Gastrocnemius medialis (tissue), 4 donors: ENCODE measurements at regions not wholly inside any gene's neighbourhood (a gene's known extent, or its start where the extent isn't known, plus 50 kb on each side); places are given as distances from the start of the nearest gene placed in this dataset.
"Not testable (repeated sequence)": the region's sequence is repeated elsewhere in the genome, so short reads cannot be mapped to it uniquely, and the experiment has no call there.

Experiments
- ATAC-seq, 2 donors: fragments of 150-250 bp; one replicate each; pipeline ENCODE4 v1.9.1; 2016
- DNase-seq, 2 donors: peaks; one replicate each; pipeline ENCODE4 v3.0.0-alpha.2; 2019
- H3K27ac ChIP-seq, 4 donors: fragments of 200-600 bp; sonication (generic); 1 replicate in 1 of 4; 2 replicates in 3 of 4; pipeline ENCODE4 v1.5.1; 2016 to 2018; ENCODE audit warnings: mild to moderate bottlenecking in 2 of 4, moderate library complexity in 1 of 4
- H3K27me3 ChIP-seq, 3 donors: fragments of 200-600 bp; sonication (generic) in 2 of 3; 1 replicate in 1 of 3; 2 replicates in 2 of 3; pipeline versions ENCODE4 v1.5.1 to v1.6.0; 2016 to 2019; ENCODE audit warnings: mild to moderate bottlenecking in 1 of 3, moderate library complexity in 1 of 3
- H3K36me3 ChIP-seq, 2 donors: fragments of 200-600 bp; sonication (generic) in 1 of 2; one replicate each; pipeline ENCODE4 v1.5.1; 2017 to 2018
- H3K4me1 ChIP-seq, 2 donors: fragments of 200-600 bp; sonication (generic) in 1 of 2; one replicate each; pipeline ENCODE4 v1.5.1; 2016 to 2017; ENCODE audit warnings: mild to moderate bottlenecking in 2 of 2
- H3K4me3 ChIP-seq, 4 donors: fragments of 200-600 bp; sonication (generic) in 3 of 4; 1 replicate in 1 of 4; 2 replicates in 3 of 4; pipeline ENCODE4 v1.5.1; 2016 to 2019; ENCODE audit warnings: mild to moderate bottlenecking in 2 of 4
- H3K9me3 ChIP-seq, 3 donors: fragments of 200-600 bp; sonication (generic) in 2 of 3; 1 replicate in 1 of 3; 2 replicates in 2 of 3; pipeline ENCODE4 v1.5.1; 2016 to 2019
- POLR2A ChIP-seq, 2 donors: fragments of 450-650 bp; IDR thresholded peaks; one replicate each; pipeline ENCODE4 v1.6.1; 2017; ENCODE audit warnings: antibody characterized with exemption in 2 of 2, mild to moderate bottlenecking in 2 of 2, moderate library complexity in 2 of 2
- in situ Hi-C, 4 donors: fragments of 200-750 bp; cut with MboI; loops; one replicate each; pipeline versions ENCODE4 v1.15.0 to v1.8.0; 2017; ENCODE audit warnings: low sequenced_read_pairs in 4 of 4
- intact Hi-C: fragments of 100-400 bp; cut with DNase I; formaldehyde crosslinking; loops from one replicate; pipeline ENCODE4 v1.15.1; 2023; ENCODE audit warnings: low total_unique reads
- TF ChIP-seq, protein P1 (sequence below), 5 experiments: fragments of 450-650 bp in 3 of 5; fragments of 200-600 bp in 2 of 5; sonication (generic) in 2 of 5; IDR thresholded peaks in 4 of 5; conservative IDR thresholded peaks in 1 of 5; 1 replicate in 4 of 5; 2 replicates in 1 of 5; pipeline ENCODE4 v1.5.1; 2016 to 2019; ENCODE audit warnings: antibody characterized with exemption in 5 of 5, mild to moderate bottlenecking in 3 of 5, moderate library complexity in 3 of 5

GRCh38 chr15:24488164-24488907, 187.2 kb upstream of the NPAP1 start:
- H3K27ac ChIP-seq, DNase-seq, H3K36me3 ChIP-seq, H3K4me1 ChIP-seq, H3K4me3 ChIP-seq, H3K27me3 ChIP-seq, intact Hi-C loops, ATAC-seq, H3K9me3 ChIP-seq, in situ Hi-C loops: not testable (repeated sequence)

- H3K4me3 ChIP-seq, intact Hi-C loops, in situ Hi-C loops, H3K27me3 ChIP-seq, H3K27ac ChIP-seq, H3K36me3 ChIP-seq, H3K9me3 ChIP-seq, DNase-seq, ATAC-seq, H3K4me1 ChIP-seq: not testable (repeated sequence)
Observed at GRCh38 chr15:24505216-24505615, 170.4 kb upstream of the NPAP1 start.

DNA sequence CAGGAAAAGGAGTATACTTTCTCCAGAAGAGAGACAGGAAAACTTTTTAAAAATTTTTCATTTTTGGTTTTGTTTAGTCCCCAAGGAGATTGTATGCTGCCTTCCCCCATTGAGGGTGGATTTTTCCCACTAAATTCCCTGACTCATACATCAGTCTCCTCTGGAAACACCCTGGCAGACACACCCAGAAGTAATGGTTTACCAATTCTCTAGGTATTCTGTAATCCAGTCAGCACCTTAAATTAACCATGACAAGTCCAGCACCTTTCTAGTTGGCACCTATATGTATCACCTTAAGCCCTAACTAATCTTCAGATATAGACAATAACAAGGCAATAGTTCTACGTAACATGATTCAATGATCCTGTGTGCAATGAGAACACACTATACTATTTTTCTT, 165.9 kb upstream of the NPAP1 start:
- DNase-seq, H3K9me3 ChIP-seq, ATAC-seq, in situ Hi-C loops, intact Hi-C loops, H3K36me3 ChIP-seq, H3K4me1 ChIP-seq, H3K4me3 ChIP-seq, H3K27me3 ChIP-seq, H3K27ac ChIP-seq: not testable (repeated sequence)

- intact Hi-C loops, result not testable (repeated sequence)
Observed at GRCh38 chr15:24511598-24511997, 164.0 kb upstream of the NPAP1 start.

DNA sequence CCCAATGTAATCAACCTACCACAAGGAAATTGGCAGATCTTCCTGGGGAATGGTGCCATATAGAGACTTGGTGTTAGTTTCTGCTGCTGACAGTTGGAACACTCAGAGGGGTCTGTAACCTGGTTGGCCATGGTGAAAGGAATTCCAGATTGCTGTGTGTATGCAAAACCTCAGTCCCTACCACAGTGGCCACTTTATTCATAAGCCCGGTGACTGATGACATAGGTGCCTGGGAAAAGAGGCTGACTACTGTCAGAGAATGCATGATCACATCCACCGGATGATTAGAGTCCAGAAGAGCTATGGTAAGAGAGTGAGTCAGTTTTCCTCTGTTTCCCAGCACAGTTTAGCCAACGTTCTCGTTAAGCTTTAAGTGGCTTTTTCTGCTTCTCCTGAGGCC, 156.8 kb upstream of the NPAP1 start:
- intact Hi-C loops, in situ Hi-C loops, ATAC-seq: not testable (repeated sequence)

More at GRCh38 chr15:24511598-24511997, 164.0 kb upstream of the NPAP1 start:
- in situ Hi-C loops, H3K27ac ChIP-seq, DNase-seq, H3K36me3 ChIP-seq, H3K4me1 ChIP-seq, ATAC-seq, H3K9me3 ChIP-seq, H3K27me3 ChIP-seq, H3K4me3 ChIP-seq: not testable (repeated sequence)

DNA sequence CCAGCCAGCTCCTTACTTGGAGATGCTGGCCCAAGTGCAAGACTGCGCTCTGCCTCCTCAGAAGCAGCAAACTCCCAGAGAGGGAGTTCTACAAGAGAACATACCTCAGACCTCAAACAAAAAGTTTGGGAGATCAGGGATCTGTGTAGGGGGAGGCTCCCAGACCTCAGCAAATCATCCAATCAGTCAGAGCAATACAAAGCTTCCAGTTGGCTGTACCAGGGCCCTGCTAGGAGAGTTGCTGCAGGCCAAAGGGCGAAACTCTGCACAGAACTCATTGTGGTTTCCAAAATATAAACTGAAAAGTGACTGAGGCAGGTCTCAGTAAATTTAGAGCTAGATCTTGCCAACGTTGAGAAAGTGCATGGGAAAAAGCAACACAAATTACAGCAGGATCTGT, 144.3 kb upstream of the NPAP1 start:
- H3K27ac ChIP-seq, DNase-seq, ATAC-seq, H3K27me3 ChIP-seq, H3K9me3 ChIP-seq, in situ Hi-C loops, intact Hi-C loops, H3K4me3 ChIP-seq, H3K36me3 ChIP-seq, H3K4me1 ChIP-seq: not testable (repeated sequence)

More for the DNA sequence above, 156.8 kb upstream of the NPAP1 start:
- H3K9me3 ChIP-seq, DNase-seq, H3K4me3 ChIP-seq, H3K27me3 ChIP-seq, H3K4me1 ChIP-seq, H3K36me3 ChIP-seq, H3K27ac ChIP-seq: not testable (repeated sequence)

DNA sequence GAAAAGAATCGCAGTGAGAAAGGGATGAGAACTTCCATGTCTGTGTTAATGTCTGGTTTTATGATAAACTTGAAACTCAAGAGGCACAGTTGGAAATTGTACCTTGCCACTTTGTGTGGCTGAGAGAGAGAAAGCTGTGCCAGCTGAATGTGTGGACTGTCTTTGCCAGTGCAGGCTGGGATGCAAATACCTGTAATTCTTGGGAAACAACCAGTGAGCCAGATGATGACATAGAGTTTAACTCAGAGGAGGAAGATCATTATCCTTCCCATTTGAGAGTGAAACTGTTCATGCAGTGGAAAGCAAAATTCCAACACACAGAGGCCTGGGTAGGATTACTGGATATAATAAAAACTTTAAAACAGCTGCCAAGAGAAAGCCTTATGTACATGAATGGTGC, 141.5 kb upstream of the NPAP1 start:
- H3K4me3 ChIP-seq, in situ Hi-C loops, H3K27ac ChIP-seq, intact Hi-C loops, H3K36me3 ChIP-seq, ATAC-seq, H3K27me3 ChIP-seq, DNase-seq, H3K4me1 ChIP-seq, H3K9me3 ChIP-seq: not testable (repeated sequence)

DNA sequence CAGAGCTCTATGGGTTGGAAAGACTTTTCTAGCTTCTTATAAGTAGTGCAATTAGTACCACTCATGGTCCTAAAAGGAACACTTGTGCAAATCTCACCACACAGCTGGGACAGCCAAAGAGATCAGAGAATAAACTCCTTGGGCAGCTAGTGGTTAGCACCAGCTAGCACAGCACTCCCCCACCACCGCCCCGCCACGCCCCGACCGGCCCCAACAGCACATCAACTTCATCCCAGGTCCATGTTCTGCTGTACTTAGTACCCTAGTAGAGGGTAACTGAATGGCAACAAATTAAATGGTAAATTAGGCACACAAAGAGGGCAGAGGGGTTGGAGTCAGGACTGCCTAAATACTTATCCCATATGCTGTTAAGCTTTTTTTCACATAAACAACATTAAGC, 118.3 kb upstream of the NPAP1 start:
- H3K36me3 ChIP-seq, ATAC-seq, H3K9me3 ChIP-seq, H3K27me3 ChIP-seq, intact Hi-C loops, in situ Hi-C loops, H3K27ac ChIP-seq, DNase-seq, H3K4me3 ChIP-seq, H3K4me1 ChIP-seq: not testable (repeated sequence)

GRCh38 chr15:24607636-24608035, 67.9 kb upstream of the NPAP1 start:
- intact Hi-C loops (no loop called here), in situ Hi-C loops (no loop called here)
- TF ChIP-seq, protein P1, sequence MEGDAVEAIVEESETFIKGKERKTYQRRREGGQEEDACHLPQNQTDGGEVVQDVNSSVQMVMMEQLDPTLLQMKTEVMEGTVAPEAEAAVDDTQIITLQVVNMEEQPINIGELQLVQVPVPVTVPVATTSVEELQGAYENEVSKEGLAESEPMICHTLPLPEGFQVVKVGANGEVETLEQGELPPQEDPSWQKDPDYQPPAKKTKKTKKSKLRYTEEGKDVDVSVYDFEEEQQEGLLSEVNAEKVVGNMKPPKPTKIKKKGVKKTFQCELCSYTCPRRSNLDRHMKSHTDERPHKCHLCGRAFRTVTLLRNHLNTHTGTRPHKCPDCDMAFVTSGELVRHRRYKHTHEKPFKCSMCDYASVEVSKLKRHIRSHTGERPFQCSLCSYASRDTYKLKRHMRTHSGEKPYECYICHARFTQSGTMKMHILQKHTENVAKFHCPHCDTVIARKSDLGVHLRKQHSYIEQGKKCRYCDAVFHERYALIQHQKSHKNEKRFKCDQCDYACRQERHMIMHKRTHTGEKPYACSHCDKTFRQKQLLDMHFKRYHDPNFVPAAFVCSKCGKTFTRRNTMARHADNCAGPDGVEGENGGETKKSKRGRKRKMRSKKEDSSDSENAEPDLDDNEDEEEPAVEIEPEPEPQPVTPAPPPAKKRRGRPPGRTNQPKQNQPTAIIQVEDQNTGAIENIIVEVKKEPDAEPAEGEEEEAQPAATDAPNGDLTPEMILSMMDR (IDR thresholded peaks at IDR 0.05 in 4 of 5, conservative IDR thresholded peaks at IDR 0.05 in 1 of 5), result no peak
- no peak for TF ChIP-seq POLR2A (IDR thresholded peaks at IDR 0.05)
- no peak overlapping the region for H3K4me3 ChIP-seq
- DNase-seq, result no peak
- no peak overlapping the region for H3K27ac ChIP-seq
- no peaks in the 10 kb centered on the region for H3K4me1 ChIP-seq
- no peak for ATAC-seq
- no peaks in the 10 kb centered on the region for H3K9me3 ChIP-seq
- H3K27me3 ChIP-seq, result no peaks in the 10 kb centered on the region
- no peaks in the 10 kb centered on the region for H3K36me3 ChIP-seq
